GM13976 (cell line): ENCODE measurements at regions not wholly inside any gene's neighbourhood (a gene's known extent, or its start where the extent isn't known, plus 50 kb on each side); places are given as distances from the start of the nearest gene placed in this dataset.

Experiments used
- DNase-seq: peaks from one replicate; pipeline ENCODE4 v3.0.0; 2012; ENCODE audit warnings: low spot score
- in situ Hi-C: fragments of 300-500 bp; cut with MboI; formaldehyde crosslinking; loops from one replicate; pipeline ENCODE4 v1.12.0; 2022; ENCODE audit warnings: low sequenced_read_pairs, mixed read lengths, inconsistent platforms; ENCODE audit not compliant: unreplicated experiment
- TF ChIP-seq, protein P1 (sequence below): IDR thresholded peaks from 2 replicates; pipeline ENCODE4 v1.5.1; 2012; ENCODE audit warnings: borderline replicate concordance, mild to moderate bottlenecking; ENCODE audit not compliant: insufficient read depth; ENCODE audit errors: extremely low read depth, missing control alignments, control extremely low read depth

- TF ChIP-seq, protein P1, sequence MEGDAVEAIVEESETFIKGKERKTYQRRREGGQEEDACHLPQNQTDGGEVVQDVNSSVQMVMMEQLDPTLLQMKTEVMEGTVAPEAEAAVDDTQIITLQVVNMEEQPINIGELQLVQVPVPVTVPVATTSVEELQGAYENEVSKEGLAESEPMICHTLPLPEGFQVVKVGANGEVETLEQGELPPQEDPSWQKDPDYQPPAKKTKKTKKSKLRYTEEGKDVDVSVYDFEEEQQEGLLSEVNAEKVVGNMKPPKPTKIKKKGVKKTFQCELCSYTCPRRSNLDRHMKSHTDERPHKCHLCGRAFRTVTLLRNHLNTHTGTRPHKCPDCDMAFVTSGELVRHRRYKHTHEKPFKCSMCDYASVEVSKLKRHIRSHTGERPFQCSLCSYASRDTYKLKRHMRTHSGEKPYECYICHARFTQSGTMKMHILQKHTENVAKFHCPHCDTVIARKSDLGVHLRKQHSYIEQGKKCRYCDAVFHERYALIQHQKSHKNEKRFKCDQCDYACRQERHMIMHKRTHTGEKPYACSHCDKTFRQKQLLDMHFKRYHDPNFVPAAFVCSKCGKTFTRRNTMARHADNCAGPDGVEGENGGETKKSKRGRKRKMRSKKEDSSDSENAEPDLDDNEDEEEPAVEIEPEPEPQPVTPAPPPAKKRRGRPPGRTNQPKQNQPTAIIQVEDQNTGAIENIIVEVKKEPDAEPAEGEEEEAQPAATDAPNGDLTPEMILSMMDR, result no peak
- no peak for DNase-seq
- in situ Hi-C loops, result no loop called here
Observed at GRCh38 chr4:27836523-27836922, 975.9 kb downstream of the STIM2 start.

DNA sequence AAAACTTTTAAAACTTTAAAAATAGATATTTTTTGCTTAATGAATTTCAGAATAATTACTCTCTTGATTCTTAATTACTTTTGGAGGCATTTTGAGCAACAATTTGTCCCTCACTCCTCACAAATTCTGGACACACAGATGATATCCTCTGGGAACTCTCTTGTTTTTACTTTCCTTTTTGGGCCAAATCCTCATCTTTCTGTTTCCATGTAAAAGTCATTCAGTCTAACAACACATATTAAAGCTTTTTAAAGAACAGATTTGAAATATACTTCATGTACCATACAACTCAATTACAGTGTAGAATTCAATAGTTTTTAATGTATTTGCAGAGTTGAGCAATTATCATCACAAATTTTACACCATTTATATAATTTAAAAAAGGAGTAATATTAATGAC lies 983.1 kb downstream of the STIM2 start:
- DNase-seq, result no peak
- TF ChIP-seq, protein P1, result no peak
- in situ Hi-C loops, result no loop called here

DNA sequence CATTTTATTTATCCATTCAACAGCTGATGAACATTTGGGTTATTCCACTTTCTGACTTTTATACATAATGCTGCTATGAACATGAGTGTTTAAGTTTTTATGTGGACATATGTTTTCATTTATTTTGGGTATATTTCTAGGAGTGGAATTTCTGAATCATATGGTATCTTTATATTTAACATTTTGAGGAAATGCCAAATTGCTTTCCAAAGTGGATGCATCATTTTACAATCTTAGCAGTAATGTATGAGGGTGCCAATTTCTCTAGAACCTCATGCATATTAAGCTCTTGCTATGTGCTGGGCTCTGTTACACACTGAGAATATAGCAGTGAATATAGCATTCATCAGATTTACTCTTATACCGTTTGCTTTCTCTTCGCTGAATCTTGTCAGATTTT lies 983.7 kb downstream of the STIM2 start:
- DNase-seq, result no peak
- in situ Hi-C loops, result no loop called here
- TF ChIP-seq, protein P1, result no peak

DNA sequence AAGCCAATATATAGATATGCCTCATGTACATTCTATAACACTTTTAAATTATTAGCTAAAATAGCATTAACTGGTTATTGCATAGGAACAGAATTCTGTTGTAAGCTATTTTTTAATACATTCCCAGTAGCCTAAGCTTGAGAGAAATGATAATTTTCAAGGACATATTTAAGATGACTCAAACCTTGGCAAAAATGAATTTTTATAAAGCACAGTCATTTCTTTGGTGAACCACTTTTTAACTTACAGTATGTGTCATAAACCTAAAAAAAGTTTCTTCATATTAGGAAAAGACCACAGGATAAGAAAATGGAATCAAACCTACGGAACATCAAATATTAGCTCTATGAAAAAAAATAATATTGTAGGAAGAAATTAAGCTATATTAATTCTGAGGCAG lies 986.3 kb downstream of the STIM2 start:
- in situ Hi-C loops, result no loop called here
- TF ChIP-seq, protein P1, result no peak
- DNase-seq, result no peak

- DNase-seq, result no peak
- TF ChIP-seq, protein P1, result no peak
- in situ Hi-C loops, result no loop called here
Observed at GRCh38 chr4:27861381-27861787, 1000.7 kb downstream of the STIM2 start.

DNA sequence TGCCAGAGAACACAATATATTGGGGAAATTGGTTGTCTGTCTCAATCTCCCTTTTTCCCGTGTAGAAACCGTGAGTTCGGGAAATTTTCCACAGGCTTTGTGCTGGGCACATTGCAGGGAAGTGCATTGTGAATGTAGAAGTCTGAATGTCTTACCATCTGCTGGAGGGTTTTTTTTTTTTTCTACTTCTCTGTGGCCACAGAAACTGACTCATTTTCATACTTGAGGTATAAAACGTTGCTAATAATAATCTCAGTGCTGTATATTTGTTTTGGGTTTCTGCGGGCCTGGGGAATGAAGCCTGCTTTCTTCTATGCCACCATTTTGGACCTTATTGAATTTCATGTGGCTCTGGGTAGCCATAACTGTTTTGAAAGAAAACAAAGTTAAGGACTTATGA lies 1001.2 kb downstream of the STIM2 start:
- in situ Hi-C loops, result no loop called here
- no peak for DNase-seq

More for the DNA sequence above, 1001.2 kb downstream of the STIM2 start:
- TF ChIP-seq, protein P1, result no peak
